ENCODE measurements at regions not wholly inside any gene's neighbourhood (a gene's known extent, or its start where the extent isn't known, plus 50 kb on each side); places are given as distances from the start of the nearest gene placed in this dataset.

- Histone ChIP-seq H2BK120ac (ENCODE audit: low read depth, low read length) (no peak overlapping the region), H3K79me1 (ENCODE audit: low read length) (no peaks in the 10 kb centered on the region), H3K36me3 (ENCODE audit: control insufficient read depth, insufficient read depth, low read length) (no peaks in the 10 kb centered on the region), H3K4me3 (ENCODE audit: low read length) (no peak overlapping the region), H4K8ac (ENCODE audit: low read depth, low read length) (no peak overlapping the region), H4K5ac (ENCODE audit: low read length) (no peak overlapping the region), H3K79me2 (ENCODE audit: control insufficient read depth, insufficient read depth, low read length) (no peaks in the 10 kb centered on the region), H3K4ac (ENCODE audit: low read depth, low read length) (no peak overlapping the region), H3K4me2 (ENCODE audit: low read length) (no peak overlapping the region), H3K56ac (ENCODE audit: low read length) (no peak overlapping the region), H3K23ac (ENCODE audit: low read length) (no peak overlapping the region), H3K27me3 (ENCODE audit: insufficient read depth, low read length, poor library complexity) (no peaks in the 10 kb centered on the region), H3K4me1 (ENCODE audit: control insufficient read depth, low read depth, low read length) (no peaks in the 10 kb centered on the region), H3K27ac (ENCODE audit: low read depth, low read length) (no peak overlapping the region), H3K18ac (ENCODE audit: low read length) (no peak overlapping the region), H3K9ac (ENCODE audit: low read length) (no peak overlapping the region), H2AK5ac (ENCODE audit: low read length) (no peak overlapping the region), H2BK15ac (replicated peaks; ENCODE audit: low read depth) (no peak overlapping the region), H2BK5ac (ENCODE audit: low read length) (no peak overlapping the region)
- DNase-seq, result no peak
- WGBS (ENCODE audit: extremely low coverage, insufficient coverage, low lambda C conversion rate), result no CpG with 5 or more reads among the region's 2 CpGs
Observed at GRCh38 chr7:48803250-48803649, 121.1 kb upstream of the CDC14C start.

- no peaks in the 10 kb centered on the region for H3K79me2 ChIP-seq (ENCODE audit: control insufficient read depth, insufficient read depth, low read length)
- no peak overlapping the region for H2BK15ac ChIP-seq (replicated peaks; ENCODE audit: low read depth)
- no peak overlapping the region for H2AK5ac ChIP-seq (ENCODE audit: low read length)
- no peak overlapping the region for H3K56ac ChIP-seq (ENCODE audit: low read length)
- no peaks in the 10 kb centered on the region for H3K36me3 ChIP-seq (ENCODE audit: control insufficient read depth, insufficient read depth, low read length)
- no peak overlapping the region for H4K8ac ChIP-seq (ENCODE audit: low read depth, low read length)
- H3K4me2 ChIP-seq (ENCODE audit: low read length), result no peak overlapping the region
- no peak overlapping the region for H4K5ac ChIP-seq (ENCODE audit: low read length)
- no peaks in the 10 kb centered on the region for H3K4me1 ChIP-seq (ENCODE audit: control insufficient read depth, low read depth, low read length)
- no peak for DNase-seq
- no peak overlapping the region for H2BK5ac ChIP-seq (ENCODE audit: low read length)
- no peak overlapping the region for H3K23ac ChIP-seq (ENCODE audit: low read length)
- no peak overlapping the region for H3K27ac ChIP-seq (ENCODE audit: low read depth, low read length)
- no peak overlapping the region for H2BK120ac ChIP-seq (ENCODE audit: low read depth, low read length)
- H3K4me3 ChIP-seq (ENCODE audit: low read length), result no peak overlapping the region
- no peak overlapping the region for H3K9ac ChIP-seq (ENCODE audit: low read length)
- no peaks in the 10 kb centered on the region for H3K79me1 ChIP-seq (ENCODE audit: low read length)
- H3K27me3 ChIP-seq (ENCODE audit: insufficient read depth, low read length, poor library complexity), result no peaks in the 10 kb centered on the region
- WGBS (ENCODE audit: extremely low coverage, insufficient coverage, low lambda C conversion rate), result no CpG with 5 or more reads among the region's 4 CpGs
- H3K18ac ChIP-seq (ENCODE audit: low read length), result no peak overlapping the region
- H3K4ac ChIP-seq (ENCODE audit: low read depth, low read length), result no peak overlapping the region
Observed at GRCh38 chr7:48806731-48807130, 117.6 kb upstream of the CDC14C start.

- Histone ChIP-seq H3K27ac (ENCODE audit: low read depth, low read length) (no peak overlapping the region), H3K9ac (ENCODE audit: low read length) (no peak overlapping the region), H2AK5ac (ENCODE audit: low read length) (no peak overlapping the region), H3K27me3 (ENCODE audit: insufficient read depth, low read length, poor library complexity) (no peaks in the 10 kb centered on the region), H3K4me1 (ENCODE audit: control insufficient read depth, low read depth, low read length) (no peaks in the 10 kb centered on the region), H3K79me1 (ENCODE audit: low read length) (no peaks in the 10 kb centered on the region), H2BK120ac (ENCODE audit: low read depth, low read length) (no peak overlapping the region), H2BK15ac (replicated peaks; ENCODE audit: low read depth) (no peak overlapping the region), H3K23ac (ENCODE audit: low read length) (no peak overlapping the region), H3K4me2 (ENCODE audit: low read length) (no peak overlapping the region), H3K56ac (ENCODE audit: low read length) (no peak overlapping the region), H3K18ac (ENCODE audit: low read length) (no peak overlapping the region), H3K79me2 (ENCODE audit: control insufficient read depth, insufficient read depth, low read length) (no peaks in the 10 kb centered on the region), H3K36me3 (ENCODE audit: control insufficient read depth, insufficient read depth, low read length) (no peaks in the 10 kb centered on the region), H2BK5ac (ENCODE audit: low read length) (no peak overlapping the region), H3K4me3 (ENCODE audit: low read length) (no peak overlapping the region), H4K5ac (ENCODE audit: low read length) (no peak overlapping the region), H3K4ac (ENCODE audit: low read depth, low read length) (no peak overlapping the region), H4K8ac (ENCODE audit: low read depth, low read length) (no peak overlapping the region)
- no peak for DNase-seq
- no CpG with 5 or more reads among the region's 2 CpGs for WGBS (ENCODE audit: extremely low coverage, insufficient coverage, low lambda C conversion rate)
Observed at GRCh38 chr7:48811071-48811470, 113.3 kb upstream of the CDC14C start.

- H3K79me2 ChIP-seq (ENCODE audit: control insufficient read depth, insufficient read depth, low read length), result no peaks in the 10 kb centered on the region
- no CpG with 5 or more reads among the region's 4 CpGs for WGBS (ENCODE audit: extremely low coverage, insufficient coverage, low lambda C conversion rate)
Observed at GRCh38 chr7:48813472-48813871, 110.9 kb upstream of the CDC14C start.

GRCh38 chr7:48822138-48822537, 102.2 kb upstream of the CDC14C start:
- Histone ChIP-seq H3K79me1 (ENCODE audit: low read length) (no peaks in the 10 kb centered on the region), H3K79me2 (ENCODE audit: control insufficient read depth, insufficient read depth, low read length) (no peaks in the 10 kb centered on the region), H2BK5ac (ENCODE audit: low read length) (no peak overlapping the region), H3K27me3 (ENCODE audit: insufficient read depth, low read length, poor library complexity) (no peaks in the 10 kb centered on the region), H3K4me1 (ENCODE audit: control insufficient read depth, low read depth, low read length) (no peaks in the 10 kb centered on the region), H3K18ac (ENCODE audit: low read length) (no peak overlapping the region), H4K8ac (ENCODE audit: low read depth, low read length) (no peak overlapping the region), H2BK120ac (ENCODE audit: low read depth, low read length) (no peak overlapping the region), H4K5ac (ENCODE audit: low read length) (no peak overlapping the region), H3K4me3 (ENCODE audit: low read length) (no peak overlapping the region), H3K9ac (ENCODE audit: low read length) (no peak overlapping the region), H2AK5ac (ENCODE audit: low read length) (no peak overlapping the region), H3K23ac (ENCODE audit: low read length) (no peak overlapping the region), H3K56ac (ENCODE audit: low read length) (no peak overlapping the region), H3K36me3 (ENCODE audit: control insufficient read depth, insufficient read depth, low read length) (no peaks in the 10 kb centered on the region), H3K4me2 (ENCODE audit: low read length) (no peak overlapping the region), H3K27ac (ENCODE audit: low read depth, low read length) (no peak overlapping the region), H2BK15ac (replicated peaks; ENCODE audit: low read depth) (no peak overlapping the region), H3K4ac (ENCODE audit: low read depth, low read length) (no peak overlapping the region)
- no CpG with 5 or more reads among the region's 1 CpG for WGBS (ENCODE audit: extremely low coverage, insufficient coverage, low lambda C conversion rate)
- DNase-seq, result no peak

More at GRCh38 chr7:48813472-48813871, 110.9 kb upstream of the CDC14C start:
- no peak overlapping the region for H4K5ac ChIP-seq (ENCODE audit: low read length)
- H3K79me1 ChIP-seq (ENCODE audit: low read length), result no peaks in the 10 kb centered on the region
- no peak overlapping the region for H3K56ac ChIP-seq (ENCODE audit: low read length)
- no peaks in the 10 kb centered on the region for H3K36me3 ChIP-seq (ENCODE audit: control insufficient read depth, insufficient read depth, low read length)
- no peak overlapping the region for H3K9ac ChIP-seq (ENCODE audit: low read length)
- no peak overlapping the region for H2AK5ac ChIP-seq (ENCODE audit: low read length)
- no peaks in the 10 kb centered on the region for H3K27me3 ChIP-seq (ENCODE audit: insufficient read depth, low read length, poor library complexity)
- no peak overlapping the region for H3K4me2 ChIP-seq (ENCODE audit: low read length)
- no peak overlapping the region for H4K8ac ChIP-seq (ENCODE audit: low read depth, low read length)
- H2BK15ac ChIP-seq (replicated peaks; ENCODE audit: low read depth), result no peak overlapping the region
- H3K4ac ChIP-seq (ENCODE audit: low read depth, low read length), result no peak overlapping the region
- H3K4me1 ChIP-seq (ENCODE audit: control insufficient read depth, low read depth, low read length), result no peaks in the 10 kb centered on the region
- H3K27ac ChIP-seq (ENCODE audit: low read depth, low read length), result no peak overlapping the region
- no peak overlapping the region for H3K18ac ChIP-seq (ENCODE audit: low read length)
- H3K23ac ChIP-seq (ENCODE audit: low read length), result no peak overlapping the region
- H2BK5ac ChIP-seq (ENCODE audit: low read length), result no peak overlapping the region
- DNase-seq, result no peak
- no peak overlapping the region for H2BK120ac ChIP-seq (ENCODE audit: low read depth, low read length)
- H3K4me3 ChIP-seq (ENCODE audit: low read length), result no peak overlapping the region

- Histone ChIP-seq H4K5ac (ENCODE audit: low read length) (no peak overlapping the region), H3K56ac (ENCODE audit: low read length) (no peak overlapping the region), H3K4me3 (ENCODE audit: low read length) (no peak overlapping the region), H3K79me1 (ENCODE audit: low read length) (no peaks in the 10 kb centered on the region), H3K27me3 (ENCODE audit: insufficient read depth, low read length, poor library complexity) (no peaks in the 10 kb centered on the region), H3K4me1 (ENCODE audit: control insufficient read depth, low read depth, low read length) (no peaks in the 10 kb centered on the region), H2BK120ac (ENCODE audit: low read depth, low read length) (no peak overlapping the region), H3K18ac (ENCODE audit: low read length) (no peak overlapping the region), H2AK5ac (ENCODE audit: low read length) (no peak overlapping the region), H2BK15ac (replicated peaks; ENCODE audit: low read depth) (no peak overlapping the region), H3K4me2 (ENCODE audit: low read length) (no peak overlapping the region), H4K8ac (ENCODE audit: low read depth, low read length) (no peak overlapping the region), H3K36me3 (ENCODE audit: control insufficient read depth, insufficient read depth, low read length) (no peaks in the 10 kb centered on the region), H3K23ac (ENCODE audit: low read length) (no peak overlapping the region), H3K4ac (ENCODE audit: low read depth, low read length) (no peak overlapping the region), H3K27ac (ENCODE audit: low read depth, low read length) (no peak overlapping the region), H2BK5ac (ENCODE audit: low read length) (no peak overlapping the region), H3K79me2 (ENCODE audit: control insufficient read depth, insufficient read depth, low read length) (no peaks in the 10 kb centered on the region), H3K9ac (ENCODE audit: low read length) (no peak overlapping the region)
- WGBS (ENCODE audit: extremely low coverage, insufficient coverage, low lambda C conversion rate), result no CpG with 5 or more reads among the region's 4 CpGs
- no peak for DNase-seq
Observed at GRCh38 chr7:48832303-48832845, 92.0 kb upstream of the CDC14C start.
